ENCODE measurements at regions not wholly inside any gene's neighbourhood (a gene's known extent, or its start where the extent isn't known, plus 50 kb on each side); places are given as distances from the start of the nearest gene placed in this dataset.

GRCh38 chr2:223545406-223545805, 56.8 kb downstream of the SCG2 start:
- no peak overlapping the region for H3K4me3 ChIP-seq (ENCODE audit: low read length)
- no peaks in the 10 kb centered on the region for H3K27me3 ChIP-seq (ENCODE audit: low read depth, low read length)
- H4K20me1 ChIP-seq (ENCODE audit: insufficient read depth, low read length) = no peaks in the 10 kb centered on the region
- H3K9ac ChIP-seq (ENCODE audit: low read length) = no peak overlapping the region
- H3K27ac ChIP-seq (ENCODE audit: low read length) = no peak overlapping the region
- TF ChIP-seq EZH2phosphoT487 (IDR thresholded peaks at IDR 0.05; ENCODE audit: low read depth) (no peak), CTCF (IDR thresholded peaks at IDR 0.05; ENCODE audit: low read depth, low read length) (no peak)
- H3K79me2 ChIP-seq (ENCODE audit: low read length) = no peaks in the 10 kb centered on the region
- H3K9me3 ChIP-seq (ENCODE audit: insufficient read depth, low read length) = no peaks in the 10 kb centered on the region
- H2AFZ ChIP-seq (ENCODE audit: low read depth, low read length) = no peak overlapping the region
- no peaks in the 10 kb centered on the region for H3K36me3 ChIP-seq (replicated peaks; ENCODE audit: low read depth, low read length)
- no peak overlapping the region for H3K4me2 ChIP-seq (ENCODE audit: low read length)
- H3K4me1 ChIP-seq (ENCODE audit: low read length) = no peaks in the 10 kb centered on the region

- Histone ChIP-seq H3K4me2 (ENCODE audit: low read length) (no peak overlapping the region), H3K27me3 (ENCODE audit: low read depth, low read length) (no peaks in the 10 kb centered on the region)
- TF ChIP-seq CTCF (IDR thresholded peaks at IDR 0.05; ENCODE audit: low read depth, low read length) (no peak), EZH2phosphoT487 (IDR thresholded peaks at IDR 0.05; ENCODE audit: low read depth) (no peak)
Measured at GRCh38 chr2:223545830-223546229, 56.3 kb downstream of the SCG2 start.

More at GRCh38 chr2:223545830-223546229, 56.3 kb downstream of the SCG2 start:
- no peaks in the 10 kb centered on the region for H3K79me2 ChIP-seq (ENCODE audit: low read length)
- no peak overlapping the region for H2AFZ ChIP-seq (ENCODE audit: low read depth, low read length)
- no peaks in the 10 kb centered on the region for H3K9me3 ChIP-seq (ENCODE audit: insufficient read depth, low read length)
- no peaks in the 10 kb centered on the region for H3K4me1 ChIP-seq (ENCODE audit: low read length)
- H3K9ac ChIP-seq (ENCODE audit: low read length) = no peak overlapping the region
- H4K20me1 ChIP-seq (ENCODE audit: insufficient read depth, low read length) = no peaks in the 10 kb centered on the region
- H3K4me3 ChIP-seq (ENCODE audit: low read length) = no peak overlapping the region
- H3K27ac ChIP-seq (ENCODE audit: low read length) = no peak overlapping the region
- no peaks in the 10 kb centered on the region for H3K36me3 ChIP-seq (replicated peaks; ENCODE audit: low read depth, low read length)

Data from OCI-LY3 (cell line).